ENCODE measurements at regions not wholly inside any gene's neighbourhood (a gene's known extent, or its start where the extent isn't known, plus 50 kb on each side); places are given as distances from the start of the nearest gene placed in this dataset.

DNA sequence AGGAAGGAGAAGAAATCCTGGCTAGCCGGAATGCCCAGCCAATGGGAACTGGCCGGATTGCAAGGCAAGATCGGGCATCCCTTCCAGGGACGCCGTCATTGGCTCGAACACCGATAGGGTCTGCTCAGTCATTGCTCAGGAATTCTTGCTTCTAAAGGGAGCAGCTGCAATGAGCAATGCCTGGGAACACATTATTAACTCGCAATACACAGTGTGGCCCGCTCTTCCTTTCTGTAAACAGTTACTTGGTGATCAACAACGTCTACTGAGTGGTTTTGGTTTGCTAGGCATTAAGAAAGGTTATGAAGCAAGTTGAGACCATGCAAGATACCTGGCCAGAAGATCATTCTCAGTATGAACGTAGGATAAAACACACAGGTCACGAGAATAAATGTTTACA lies 165.4 kb upstream of the CITED2 start:
- DNase-seq (ENCODE audit: low read depth) = peak; percentile 76
- H3K4me3 ChIP-seq (ENCODE audit: low read depth, low read length) = no peak overlapping the region

DNA sequence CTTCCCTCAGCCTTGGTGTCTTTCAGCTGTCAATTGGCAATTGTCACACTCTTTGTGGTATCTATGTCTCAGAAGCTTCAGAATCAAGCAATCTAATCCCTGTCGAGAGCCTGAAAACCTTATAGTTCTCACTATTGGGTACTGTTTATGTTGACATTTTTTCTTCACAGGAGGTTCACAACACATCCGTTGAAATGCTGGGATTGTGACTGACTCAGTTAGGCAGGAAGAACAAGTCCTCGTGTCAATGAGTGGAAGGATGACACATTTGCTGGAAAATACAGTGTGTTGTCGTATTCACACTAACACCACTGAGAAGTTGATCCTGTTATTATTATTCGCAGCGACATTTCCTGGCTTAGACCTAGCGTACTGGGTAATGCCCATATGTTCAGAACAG lies 163.9 kb upstream of the CITED2 start:
- DNase-seq (ENCODE audit: low read depth) = no peak
- no peak overlapping the region for H3K4me3 ChIP-seq (ENCODE audit: low read depth, low read length)
- TF ChIP-seq, protein P1, sequence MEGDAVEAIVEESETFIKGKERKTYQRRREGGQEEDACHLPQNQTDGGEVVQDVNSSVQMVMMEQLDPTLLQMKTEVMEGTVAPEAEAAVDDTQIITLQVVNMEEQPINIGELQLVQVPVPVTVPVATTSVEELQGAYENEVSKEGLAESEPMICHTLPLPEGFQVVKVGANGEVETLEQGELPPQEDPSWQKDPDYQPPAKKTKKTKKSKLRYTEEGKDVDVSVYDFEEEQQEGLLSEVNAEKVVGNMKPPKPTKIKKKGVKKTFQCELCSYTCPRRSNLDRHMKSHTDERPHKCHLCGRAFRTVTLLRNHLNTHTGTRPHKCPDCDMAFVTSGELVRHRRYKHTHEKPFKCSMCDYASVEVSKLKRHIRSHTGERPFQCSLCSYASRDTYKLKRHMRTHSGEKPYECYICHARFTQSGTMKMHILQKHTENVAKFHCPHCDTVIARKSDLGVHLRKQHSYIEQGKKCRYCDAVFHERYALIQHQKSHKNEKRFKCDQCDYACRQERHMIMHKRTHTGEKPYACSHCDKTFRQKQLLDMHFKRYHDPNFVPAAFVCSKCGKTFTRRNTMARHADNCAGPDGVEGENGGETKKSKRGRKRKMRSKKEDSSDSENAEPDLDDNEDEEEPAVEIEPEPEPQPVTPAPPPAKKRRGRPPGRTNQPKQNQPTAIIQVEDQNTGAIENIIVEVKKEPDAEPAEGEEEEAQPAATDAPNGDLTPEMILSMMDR (IDR thresholded peaks at IDR 0.05; ENCODE audit: low read depth, low read length, missing control alignments) = no peak
- in situ Hi-C loops (cut with HindIII; ENCODE audit: low sequenced_read_pairs) = loop anchor here (5.0 kb wide), 1 partner anchor 49 kb away; no protein-coding TSS in a partner anchor

More for the DNA sequence above, 165.4 kb upstream of the CITED2 start:
- in situ Hi-C loops (cut with HindIII; ENCODE audit: low sequenced_read_pairs) = loop anchor here (5.0 kb wide), 1 partner anchor 47 kb away; no protein-coding TSS in a partner anchor
- TF ChIP-seq, protein P1 (IDR thresholded peaks at IDR 0.05; ENCODE audit: low read depth, low read length, missing control alignments) = no peak

DNA sequence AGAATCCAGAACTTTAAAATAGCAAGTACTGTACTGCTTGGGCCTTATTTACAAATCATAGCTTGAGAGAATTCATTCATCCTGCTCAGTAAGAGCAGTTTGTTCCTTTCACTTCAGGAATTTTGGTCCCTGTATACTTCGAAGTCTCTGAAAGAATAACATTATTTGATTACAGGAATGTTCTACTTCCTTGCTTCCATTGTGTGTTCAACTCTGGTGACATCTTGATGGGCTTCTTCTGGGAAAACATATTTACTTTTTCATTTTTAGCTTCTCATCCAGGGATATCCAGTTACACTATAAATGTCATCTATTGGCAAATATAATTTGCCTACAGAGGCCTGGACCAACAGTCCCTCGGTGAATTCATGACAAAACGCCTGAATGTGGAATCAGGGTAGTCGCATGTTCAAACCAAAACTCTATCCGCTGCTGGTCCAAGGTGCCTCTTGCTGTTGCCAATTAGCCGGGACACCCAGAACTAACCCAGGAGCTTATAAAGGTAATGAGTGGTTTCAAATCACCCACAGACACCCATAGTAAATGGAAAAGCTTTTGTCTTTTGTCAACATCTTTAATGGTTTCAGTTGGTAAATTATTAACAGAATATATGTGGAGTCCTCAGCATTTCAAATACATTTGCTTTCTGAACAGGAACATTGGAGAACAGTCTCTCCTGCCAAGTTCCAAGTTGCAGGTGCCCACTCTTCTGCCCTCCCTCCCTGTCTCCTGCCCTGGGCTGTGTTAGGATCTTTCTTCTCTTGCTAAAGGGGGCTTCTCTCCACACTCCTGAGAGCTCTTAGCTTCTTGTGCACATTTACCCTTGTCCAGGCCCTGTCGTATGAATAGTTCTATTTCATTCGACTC lies 162.5 kb upstream of the CITED2 start:
- TF ChIP-seq, protein P1 (IDR thresholded peaks at IDR 0.05; ENCODE audit: low read depth, low read length, missing control alignments) = no peak
- H3K4me3 ChIP-seq (ENCODE audit: low read depth, low read length) = no peak overlapping the region
- in situ Hi-C loops (cut with HindIII; ENCODE audit: low sequenced_read_pairs) = loop anchor here (5.0 kb wide), 1 partner anchor 50 kb away; no protein-coding TSS in a partner anchor
- no peak for DNase-seq (ENCODE audit: low read depth)

DNA sequence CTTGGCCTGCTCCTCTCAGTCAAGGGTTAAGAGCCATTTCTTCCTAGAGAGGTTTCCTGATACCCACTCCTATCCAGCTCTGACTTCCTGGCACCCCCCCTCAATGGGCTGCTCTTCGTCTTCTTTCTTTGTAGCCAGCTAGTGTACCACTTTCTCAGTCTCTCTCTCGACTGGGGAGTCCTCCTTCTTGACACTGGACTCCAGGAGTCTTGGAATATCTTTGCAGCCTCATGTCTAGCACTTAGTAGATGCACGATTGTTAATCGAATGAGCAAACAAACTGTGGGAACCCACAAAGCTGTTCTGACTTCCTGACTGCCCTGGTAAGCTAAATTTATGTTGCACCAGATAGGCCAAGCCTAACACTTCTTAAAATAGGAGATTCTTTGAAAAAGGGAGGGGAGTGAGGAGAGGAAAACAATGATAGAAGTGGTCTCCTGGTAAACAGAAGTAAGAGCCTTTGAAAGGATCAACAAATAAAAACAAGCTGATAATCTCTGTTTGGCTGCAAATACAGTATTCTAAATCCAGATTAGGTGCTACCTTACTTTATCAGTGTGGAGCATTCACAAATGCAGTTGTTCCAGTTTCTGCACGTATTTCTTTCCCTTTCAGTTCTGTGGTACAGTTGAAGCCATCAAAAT lies 160.1 kb upstream of the CITED2 start:
- H3K4me3 ChIP-seq (ENCODE audit: low read depth, low read length) = no peak overlapping the region
- no peak for DNase-seq (ENCODE audit: low read depth)
- TF ChIP-seq, protein P1 (IDR thresholded peaks at IDR 0.05; ENCODE audit: low read depth, low read length, missing control alignments) = no peak
- in situ Hi-C loops (cut with HindIII; ENCODE audit: low sequenced_read_pairs) = loop anchor here (5.0 kb wide), 1 partner anchor 53 kb away; no protein-coding TSS in a partner anchor

DNA sequence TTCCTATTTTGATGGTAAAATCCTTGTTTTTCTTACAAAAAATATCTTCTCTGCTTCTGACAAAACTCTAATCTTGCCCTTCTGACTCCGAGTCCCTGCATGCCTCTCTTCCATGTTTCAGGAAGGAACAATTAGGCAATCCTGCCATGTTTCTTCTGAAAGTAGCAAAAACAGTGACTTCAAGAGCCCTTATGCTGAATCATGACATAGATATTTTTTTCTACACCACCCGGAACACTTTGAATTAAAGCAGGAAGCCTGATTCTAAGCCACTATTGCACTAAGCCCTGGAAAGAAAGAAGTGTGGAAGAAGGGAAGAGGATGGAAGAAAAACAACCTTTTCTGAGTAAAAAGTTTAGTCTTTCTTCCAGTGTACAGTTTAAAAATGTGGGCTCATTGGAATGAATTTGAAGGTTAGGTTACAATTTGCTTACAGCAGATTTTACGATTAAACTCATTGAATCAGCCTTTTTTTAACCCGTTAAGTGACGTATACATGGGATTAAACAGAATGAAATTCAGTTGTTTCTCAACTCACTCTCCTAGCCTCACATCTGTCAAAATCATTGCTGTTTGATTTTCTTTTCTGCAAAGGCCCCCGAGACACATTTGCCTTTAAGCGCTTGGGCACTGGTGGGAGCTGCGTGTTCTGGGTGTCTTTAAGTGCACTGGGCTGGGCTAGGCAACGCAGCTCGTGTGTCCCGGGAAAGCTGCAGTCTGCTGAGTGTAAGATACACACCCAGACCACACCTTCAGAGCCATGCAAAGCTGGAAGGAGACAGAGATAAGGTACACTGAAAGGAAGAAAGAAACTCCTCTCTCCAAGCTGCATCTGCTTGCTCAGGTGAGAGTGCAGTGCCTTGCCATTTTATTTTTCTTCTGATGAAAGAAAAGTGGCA lies 159.4 kb upstream of the CITED2 start:
- in situ Hi-C loops (cut with HindIII; ENCODE audit: low sequenced_read_pairs) = no loop called here

More for the DNA sequence above, 159.4 kb upstream of the CITED2 start:
- TF ChIP-seq, protein P1 (IDR thresholded peaks at IDR 0.05; ENCODE audit: low read depth, low read length, missing control alignments) = no peak
- peak; percentile 55 for DNase-seq (ENCODE audit: low read depth)
- H3K4me3 ChIP-seq (ENCODE audit: low read depth, low read length) = no peak overlapping the region
